OCI-LY1 (cell line): ENCODE measurements at regions not wholly inside any gene's neighbourhood (a gene's known extent, or its start where the extent isn't known, plus 50 kb on each side); places are given as distances from the start of the nearest gene placed in this dataset.

ENCODE experiments used
- H2AFZ ChIP-seq: fragments of 200-600 bp; sonication (generic), shearing (Covaris generic); 2 replicates; pipeline ENCODE4 v1.6.0; 2014; ENCODE audit warnings: antibody characterized with exemption, mild to moderate bottlenecking, low read length
- H3F3A ChIP-seq: fragments of 200-600 bp; sonication (generic), shearing (Covaris generic); 2 replicates; pipeline ENCODE4 v1.6.0; 2014; ENCODE audit warnings: mild to moderate bottlenecking, antibody characterized with exemption, low read length, moderate library complexity; ENCODE audit not compliant: insufficient read depth
- H3K27ac ChIP-seq: fragments of 200-600 bp; sonication (generic); 2 replicates; pipeline ENCODE4 v1.5.1; 2014; ENCODE audit warnings: low read length, mixed run types, mild to moderate bottlenecking, low read depth; ENCODE audit not compliant: poor library complexity, severe bottlenecking
- H3K27me3 ChIP-seq: fragments of 200-600 bp; sonication (generic); 2 replicates; pipeline ENCODE4 v1.6.0; 2014; ENCODE audit warnings: antibody characterized with exemption, mild to moderate bottlenecking, low read length, moderate library complexity; ENCODE audit not compliant: insufficient read depth
- H3K36me3 ChIP-seq: fragments of 200-600 bp; sonication (generic); 2 replicates; pipeline ENCODE4 v1.6.1; 2014; ENCODE audit warnings: mild to moderate bottlenecking, antibody characterized with exemption, low read length, moderate library complexity, mixed read lengths; ENCODE audit not compliant: insufficient read depth
- H3K4me1 ChIP-seq: fragments of 200-600 bp; sonication (generic); 2 replicates; pipeline ENCODE4 v1.5.1; 2014; ENCODE audit warnings: mild to moderate bottlenecking, low read length, moderate library complexity; ENCODE audit not compliant: insufficient read depth, severe bottlenecking
- H3K4me2 ChIP-seq: fragments of 200-600 bp; sonication (generic), shearing (Covaris generic); 2 replicates; pipeline ENCODE4 v1.6.1; 2014; ENCODE audit warnings: low read length
- H3K4me3 ChIP-seq: fragments of 200-600 bp; sonication (generic); 2 replicates; pipeline ENCODE4 v1.5.1; 2014; ENCODE audit warnings: low read length, low read depth, mild to moderate bottlenecking, mixed read lengths; ENCODE audit not compliant: poor library complexity, severe bottlenecking
- H3K79me2 ChIP-seq: fragments of 200-600 bp; shearing (Covaris generic); 2 replicates; pipeline ENCODE4 v1.6.1; 2016; ENCODE audit warnings: mixed run types, low read length, mixed read lengths; ENCODE audit not compliant: insufficient read depth
- H3K9ac ChIP-seq: fragments of 200-600 bp; sonication (generic), shearing (Covaris generic); 2 replicates; pipeline ENCODE4 v1.6.1; 2014; ENCODE audit warnings: mild to moderate bottlenecking, low read length, mixed read lengths
- H3K9me2 ChIP-seq: fragments of 200-600 bp; sonication (generic), shearing (Covaris generic); 2 replicates; pipeline ENCODE4 v1.6.1; 2014; ENCODE audit warnings: low read depth, mild to moderate bottlenecking, low read length, mixed read lengths
- H3K9me3 ChIP-seq: fragments of 200-600 bp; shearing (Covaris generic); 2 replicates; pipeline ENCODE4 v1.6.1; 2014; ENCODE audit warnings: low read length, mixed read lengths
- H4K20me1 ChIP-seq: fragments of 200-600 bp; sonication (generic), shearing (Covaris generic); 2 replicates; pipeline ENCODE4 v1.6.0; 2016; ENCODE audit warnings: mild to moderate bottlenecking, low read length; ENCODE audit not compliant: insufficient read depth
- EZH2 ChIP-seq: fragments of 200-600 bp; sonication (generic), shearing (Covaris generic); IDR thresholded peaks from 2 replicates; pipeline ENCODE4 v1.8.0; 2017; ENCODE audit warnings: borderline replicate concordance, mixed run types, mild to moderate bottlenecking, antibody characterized with exemption, low read length, moderate library complexity, mixed read lengths
- TF ChIP-seq, protein P1 (sequence below): fragments of 200-600 bp; sonication (generic), shearing (Covaris generic); IDR thresholded peaks from 2 replicates; pipeline ENCODE4 v1.5.1; 2017; ENCODE audit warnings: mild to moderate bottlenecking, antibody characterized with exemption, low read length, moderate library complexity, mixed read lengths

DNA sequence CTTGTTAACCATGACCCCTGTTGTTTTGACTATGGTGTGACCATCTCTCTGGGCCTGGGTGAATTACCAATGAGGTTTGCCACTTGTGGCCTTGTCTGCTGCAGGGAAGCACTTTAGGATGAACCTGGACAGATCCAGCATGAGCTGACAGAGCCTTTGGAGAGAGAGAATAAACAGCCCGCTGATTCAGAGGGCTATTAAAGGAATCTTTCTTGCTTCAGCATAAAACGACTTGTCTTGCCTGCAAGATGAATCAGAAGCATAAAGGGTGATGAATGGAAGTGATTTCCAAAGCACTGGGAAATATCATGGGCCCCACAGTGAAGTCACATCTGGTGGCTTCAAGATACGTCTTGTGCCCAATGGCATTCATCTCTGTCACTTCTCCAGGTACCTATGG lies 69.0 kb upstream of the WSCD2 start:
- Histone ChIP-seq H3K9me2 (no peaks in the 10 kb centered on the region), H3K4me2 (no peak overlapping the region), H3K4me1 (no peaks in the 10 kb centered on the region), H3K27ac (no peak overlapping the region), H2AFZ (no peak overlapping the region), H3K4me3 (no peak overlapping the region), H3K27me3 (no peaks in the 10 kb centered on the region), H4K20me1 (no peaks in the 10 kb centered on the region), H3K79me2 (no peaks in the 10 kb centered on the region), H3K9ac (no peak overlapping the region), H3K36me3 (no peaks in the 10 kb centered on the region), H3F3A (no peaks in the 10 kb centered on the region), H3K9me3 (no peaks in the 10 kb centered on the region)
- TF ChIP-seq EZH2: no peak
- TF ChIP-seq, protein P1, sequence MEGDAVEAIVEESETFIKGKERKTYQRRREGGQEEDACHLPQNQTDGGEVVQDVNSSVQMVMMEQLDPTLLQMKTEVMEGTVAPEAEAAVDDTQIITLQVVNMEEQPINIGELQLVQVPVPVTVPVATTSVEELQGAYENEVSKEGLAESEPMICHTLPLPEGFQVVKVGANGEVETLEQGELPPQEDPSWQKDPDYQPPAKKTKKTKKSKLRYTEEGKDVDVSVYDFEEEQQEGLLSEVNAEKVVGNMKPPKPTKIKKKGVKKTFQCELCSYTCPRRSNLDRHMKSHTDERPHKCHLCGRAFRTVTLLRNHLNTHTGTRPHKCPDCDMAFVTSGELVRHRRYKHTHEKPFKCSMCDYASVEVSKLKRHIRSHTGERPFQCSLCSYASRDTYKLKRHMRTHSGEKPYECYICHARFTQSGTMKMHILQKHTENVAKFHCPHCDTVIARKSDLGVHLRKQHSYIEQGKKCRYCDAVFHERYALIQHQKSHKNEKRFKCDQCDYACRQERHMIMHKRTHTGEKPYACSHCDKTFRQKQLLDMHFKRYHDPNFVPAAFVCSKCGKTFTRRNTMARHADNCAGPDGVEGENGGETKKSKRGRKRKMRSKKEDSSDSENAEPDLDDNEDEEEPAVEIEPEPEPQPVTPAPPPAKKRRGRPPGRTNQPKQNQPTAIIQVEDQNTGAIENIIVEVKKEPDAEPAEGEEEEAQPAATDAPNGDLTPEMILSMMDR: no peak

DNA sequence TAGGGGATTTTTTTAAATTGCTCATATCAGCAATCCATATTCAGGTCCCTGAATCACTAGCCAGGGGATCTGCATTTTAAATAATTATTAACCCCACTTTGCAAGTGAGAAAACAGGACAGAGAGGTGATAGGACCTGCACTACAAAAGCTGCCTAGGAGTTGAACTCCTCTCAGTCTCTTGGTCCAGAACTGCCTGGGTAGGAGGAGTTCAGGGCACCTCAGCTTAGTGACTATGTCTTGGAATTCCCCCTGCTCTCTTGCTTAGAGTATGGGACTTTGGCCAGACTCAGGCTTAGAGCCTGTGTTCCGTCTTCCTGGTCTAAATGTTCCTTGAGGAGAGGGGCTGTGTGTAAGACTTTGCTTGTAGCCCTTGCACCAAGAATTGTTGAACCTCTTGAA lies 68.2 kb upstream of the WSCD2 start:
- no peaks in the 10 kb centered on the region for H3K4me1 ChIP-seq
- no peaks in the 10 kb centered on the region for H3K79me2 ChIP-seq
- no peak overlapping the region for H3K9ac ChIP-seq
- H3K4me2 ChIP-seq: no peak overlapping the region
- H3K27ac ChIP-seq: no peak overlapping the region
- no peaks in the 10 kb centered on the region for H3K36me3 ChIP-seq
- H3F3A ChIP-seq: no peaks in the 10 kb centered on the region
- H3K9me3 ChIP-seq: no peaks in the 10 kb centered on the region
- H2AFZ ChIP-seq: no peak overlapping the region
- no peak overlapping the region for H3K4me3 ChIP-seq
- no peaks in the 10 kb centered on the region for H4K20me1 ChIP-seq
- TF ChIP-seq EZH2: no peak
- TF ChIP-seq, protein P1: no peak
- H3K9me2 ChIP-seq: no peaks in the 10 kb centered on the region
- H3K27me3 ChIP-seq: no peaks in the 10 kb centered on the region

DNA sequence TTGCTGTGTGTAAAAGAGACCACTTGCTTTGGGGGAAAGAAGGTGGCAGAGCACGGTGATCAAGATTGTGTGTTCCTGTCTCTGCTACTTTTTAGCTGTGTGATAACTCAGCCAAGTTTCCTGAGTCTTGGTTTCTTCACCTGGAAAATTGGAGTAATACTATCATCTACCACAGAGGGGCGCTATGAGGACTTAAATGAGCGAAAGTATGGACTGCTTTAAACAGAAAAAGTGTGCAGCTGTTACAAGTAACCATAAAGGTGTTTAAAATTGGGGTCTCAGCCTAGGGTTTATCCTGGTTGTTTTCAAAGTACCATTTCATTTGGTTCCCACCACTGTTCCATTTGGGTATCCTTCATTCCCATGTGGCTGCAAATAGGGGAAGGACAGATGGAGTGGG lies 65.9 kb upstream of the WSCD2 start:
- no peak overlapping the region for H3K27ac ChIP-seq
- no peaks in the 10 kb centered on the region for H3K9me2 ChIP-seq
- no peaks in the 10 kb centered on the region for H3K79me2 ChIP-seq
- no peak overlapping the region for H3K4me3 ChIP-seq
- H3K36me3 ChIP-seq: no peaks in the 10 kb centered on the region
- no peak overlapping the region for H3K4me2 ChIP-seq
- H3F3A ChIP-seq: no peaks in the 10 kb centered on the region
- TF ChIP-seq, protein P1: peak; percentile 43; the same call in 1 of the 2 replicates
- TF ChIP-seq EZH2: no peak
- H4K20me1 ChIP-seq: no peaks in the 10 kb centered on the region
- H3K9me3 ChIP-seq: no peaks in the 10 kb centered on the region
- H3K4me1 ChIP-seq: no peaks in the 10 kb centered on the region
- no peaks in the 10 kb centered on the region for H3K27me3 ChIP-seq
- no peak overlapping the region for H2AFZ ChIP-seq
- H3K9ac ChIP-seq: no peak overlapping the region
